ACC112 (cell line): ENCODE measurements at regions not wholly inside any gene's neighbourhood (a gene's known extent, or its start where the extent isn't known, plus 50 kb on each side); places are given as distances from the start of the nearest gene placed in this dataset.

Experiments used
- H2AFZ ChIP-seq: fragments of 200-600 bp; sonication (generic); one replicate; pipeline ENCODE4 v1.6.0; 2017; ENCODE audit warnings: antibody characterized with exemption, low read length; ENCODE audit not compliant: unreplicated experiment
- H3K27ac ChIP-seq: fragments of 200-600 bp; sonication (generic); 2 replicates; pipeline ENCODE4 v1.5.1; 2014; ENCODE audit warnings: low read depth, mild to moderate bottlenecking, antibody characterized with exemption, low read length, moderate library complexity
- H3K27me3 ChIP-seq: fragments of 200-600 bp; sonication (generic); 2 replicates; pipeline ENCODE4 v1.6.1; 2014; ENCODE audit warnings: mild to moderate bottlenecking, antibody characterized with exemption, low read length, moderate library complexity, mixed read lengths; ENCODE audit not compliant: insufficient read depth
- H3K36me3 ChIP-seq: fragments of 200-600 bp; sonication (generic); 2 replicates; pipeline ENCODE4 v1.6.1; 2016; ENCODE audit warnings: mild to moderate bottlenecking, antibody characterized with exemption, low read length, moderate library complexity, mixed read lengths; ENCODE audit not compliant: insufficient read depth
- H3K4me1 ChIP-seq: fragments of 200-600 bp; sonication (generic); one replicate; pipeline ENCODE4 v1.6.1; 2016; ENCODE audit warnings: low read length, mixed read lengths; ENCODE audit not compliant: insufficient read depth, unreplicated experiment, control insufficient read depth
- H3K4me3 ChIP-seq: fragments of 200-600 bp; sonication (generic); 2 replicates; pipeline ENCODE4 v1.5.1; 2014; ENCODE audit warnings: mild to moderate bottlenecking, low read depth, low read length
- H3K79me2 ChIP-seq: fragments of 200-600 bp; sonication (generic); one replicate; pipeline ENCODE4 v1.6.0; 2016; ENCODE audit warnings: low read length; ENCODE audit not compliant: control insufficient read depth, unreplicated experiment, insufficient read depth

DNA sequence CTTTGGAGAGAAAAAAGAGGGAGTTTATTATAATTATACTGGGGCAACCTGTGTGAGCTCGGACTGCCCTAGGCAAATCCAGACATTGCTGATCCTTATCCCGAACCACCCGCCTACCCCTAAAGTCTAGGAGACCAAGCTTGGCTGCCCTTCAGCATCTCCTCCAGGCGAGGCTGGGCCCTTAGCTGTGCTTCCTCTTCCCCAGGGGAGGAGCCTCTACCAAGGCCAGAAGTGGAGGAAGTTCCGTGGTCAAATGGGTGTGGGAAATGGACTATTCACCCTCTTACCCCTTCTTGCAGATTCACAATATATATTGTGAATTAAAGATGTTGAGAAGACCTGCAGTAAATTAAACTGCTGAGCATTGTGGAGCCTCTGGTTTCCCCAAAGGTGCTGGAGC lies 158.3 kb upstream of the HES1 start:
- H3K4me3 ChIP-seq: no peak overlapping the region
- H2AFZ ChIP-seq: no peak overlapping the region
- H3K79me2 ChIP-seq: no peaks in the 10 kb centered on the region

DNA sequence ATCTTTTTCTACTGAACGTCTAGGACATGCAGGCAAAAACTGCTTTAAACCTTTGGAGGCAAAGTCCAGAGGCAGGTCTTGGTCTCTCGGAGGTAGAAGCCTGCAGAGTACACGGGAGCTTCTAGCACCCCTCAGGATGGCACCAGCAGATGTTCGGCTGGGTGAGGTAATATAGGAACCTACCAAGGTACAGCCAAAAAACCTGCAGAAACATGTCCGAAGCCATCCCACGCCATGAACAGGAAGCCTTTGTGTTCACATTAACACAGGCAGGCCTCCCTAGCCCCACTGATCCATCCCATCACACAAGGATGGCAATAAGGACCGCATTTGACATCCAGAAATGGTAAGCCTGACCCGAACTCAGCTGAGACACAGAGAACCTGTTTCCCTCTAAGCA lies 157.9 kb upstream of the HES1 start:
- Histone ChIP-seq H3K4me3 (no peak overlapping the region), H3K4me1 (peaks cover 12% of the 10 kb centered on the region), H3K27ac (no peak overlapping the region), H2AFZ (no peak overlapping the region), H3K79me2 (no peaks in the 10 kb centered on the region), H3K36me3 (no peaks in the 10 kb centered on the region), H3K27me3 (peaks cover 12% of the 10 kb centered on the region; the same call in 1 of the 2 replicates)

More for the DNA sequence above, 158.3 kb upstream of the HES1 start:
- no peak overlapping the region for H3K27ac ChIP-seq
- no peaks in the 10 kb centered on the region for H3K36me3 ChIP-seq
- H3K4me1 ChIP-seq: peaks cover 11% of the 10 kb centered on the region
- H3K27me3 ChIP-seq: peaks cover 12% of the 10 kb centered on the region; the same call in 1 of the 2 replicates

DNA sequence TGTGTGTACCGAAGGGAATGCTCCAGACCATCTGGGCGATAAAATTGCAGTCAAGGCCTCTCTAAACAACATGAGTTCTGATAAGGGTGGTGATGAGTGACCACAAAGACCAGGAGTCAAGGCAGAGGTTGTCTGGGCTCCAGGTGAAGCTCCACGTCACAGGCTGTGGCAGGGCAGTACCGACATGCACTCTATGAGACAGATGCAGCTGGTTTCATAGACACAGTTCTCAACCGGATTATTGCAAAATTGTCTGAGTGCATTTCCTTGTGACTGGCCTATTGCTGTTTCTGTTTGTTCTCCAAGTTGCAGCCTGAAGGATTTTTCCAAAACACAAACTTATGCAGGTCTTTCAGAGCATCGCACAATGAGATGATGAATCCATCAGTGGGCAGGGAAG lies 157.5 kb upstream of the HES1 start:
- H3K79me2 ChIP-seq: no peaks in the 10 kb centered on the region
- H3K4me1 ChIP-seq: peaks cover 12% of the 10 kb centered on the region
- H3K27me3 ChIP-seq: peaks cover 12% of the 10 kb centered on the region; the same call in 1 of the 2 replicates
- no peak overlapping the region for H2AFZ ChIP-seq
- no peaks in the 10 kb centered on the region for H3K36me3 ChIP-seq
- no peak overlapping the region for H3K27ac ChIP-seq
- H3K4me3 ChIP-seq: no peak overlapping the region

DNA sequence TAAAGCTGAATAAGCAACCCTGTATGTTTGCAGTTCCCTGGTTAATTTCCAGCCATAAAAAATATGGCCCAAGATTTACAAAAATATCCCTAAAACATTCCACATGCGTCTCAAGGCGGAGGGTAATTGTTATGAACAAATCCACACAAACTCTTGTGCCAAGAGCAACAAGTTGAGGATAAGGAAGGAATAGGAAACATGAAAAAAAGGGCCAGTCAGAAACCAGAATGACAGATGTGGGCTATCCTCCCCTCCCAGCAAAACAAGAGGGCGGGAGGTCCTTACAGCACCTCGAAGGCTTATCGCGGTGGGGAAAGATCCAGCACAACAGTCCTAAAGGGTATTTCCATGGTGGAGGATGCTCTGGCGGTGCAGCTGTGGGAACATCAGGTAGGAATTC lies 155.6 kb upstream of the HES1 start:
- Histone ChIP-seq H3K4me3 (no peak overlapping the region), H3K27ac (no peak overlapping the region), H3K36me3 (no peaks in the 10 kb centered on the region), H3K4me1 (peaks cover 12% of the 10 kb centered on the region), H3K79me2 (no peaks in the 10 kb centered on the region), H3K27me3 (peaks cover 12% of the 10 kb centered on the region; the same call in 1 of the 2 replicates), H2AFZ (no peak overlapping the region)

DNA sequence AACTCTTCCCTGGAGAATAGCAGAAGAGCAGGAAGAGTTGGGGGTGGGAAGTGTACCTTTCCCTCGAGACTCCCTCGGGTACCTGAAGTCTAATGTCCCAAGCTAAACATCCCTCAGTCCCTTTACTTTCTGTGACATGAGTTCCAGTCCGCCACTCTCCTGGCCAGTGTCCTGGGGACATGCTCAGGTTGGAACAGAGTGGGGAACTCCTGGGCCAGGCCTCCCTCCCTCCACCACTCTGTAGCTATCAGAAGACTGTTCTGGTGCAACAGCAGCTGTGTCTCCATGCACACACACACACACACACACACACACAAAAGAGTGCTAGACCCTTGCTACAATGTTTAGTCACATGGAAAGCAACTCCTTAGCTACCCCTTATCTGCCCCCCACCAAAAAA lies 155.0 kb upstream of the HES1 start:
- no peaks in the 10 kb centered on the region for H3K79me2 ChIP-seq
- no peak overlapping the region for H3K4me3 ChIP-seq
- H3K4me1 ChIP-seq: peaks cover 12% of the 10 kb centered on the region
- no peak overlapping the region for H3K27ac ChIP-seq
- H3K36me3 ChIP-seq: no peaks in the 10 kb centered on the region
- peaks cover 12% of the 10 kb centered on the region; the same call in 1 of the 2 replicates for H3K27me3 ChIP-seq
- no peak overlapping the region for H2AFZ ChIP-seq

DNA sequence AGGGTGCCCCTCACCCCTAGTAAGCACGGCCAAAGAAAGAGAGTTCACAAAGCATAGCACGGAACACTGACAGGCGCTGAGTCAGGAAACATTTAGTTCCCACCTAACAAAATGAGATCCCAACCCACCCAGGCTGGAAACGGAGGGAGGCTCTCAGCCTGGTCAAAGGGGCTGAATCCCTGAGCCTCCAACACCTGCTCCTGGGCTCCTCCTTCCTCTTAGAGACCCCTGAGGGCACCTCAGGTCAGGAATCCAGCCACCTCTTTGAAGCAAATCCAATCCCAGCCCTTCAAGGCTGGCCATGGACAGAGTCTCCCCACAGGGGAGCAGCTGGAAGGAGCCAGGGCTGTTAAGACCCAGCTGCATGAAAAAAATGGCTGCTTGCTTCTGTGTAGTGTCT lies 154.4 kb upstream of the HES1 start:
- no peak overlapping the region for H3K27ac ChIP-seq
- no peaks in the 10 kb centered on the region for H3K36me3 ChIP-seq
- H3K4me3 ChIP-seq: no peak overlapping the region
- peaks cover 12% of the 10 kb centered on the region; the same call in 1 of the 2 replicates for H3K27me3 ChIP-seq
- H3K79me2 ChIP-seq: no peaks in the 10 kb centered on the region
- H2AFZ ChIP-seq: no peak overlapping the region
- peaks cover 12% of the 10 kb centered on the region for H3K4me1 ChIP-seq

DNA sequence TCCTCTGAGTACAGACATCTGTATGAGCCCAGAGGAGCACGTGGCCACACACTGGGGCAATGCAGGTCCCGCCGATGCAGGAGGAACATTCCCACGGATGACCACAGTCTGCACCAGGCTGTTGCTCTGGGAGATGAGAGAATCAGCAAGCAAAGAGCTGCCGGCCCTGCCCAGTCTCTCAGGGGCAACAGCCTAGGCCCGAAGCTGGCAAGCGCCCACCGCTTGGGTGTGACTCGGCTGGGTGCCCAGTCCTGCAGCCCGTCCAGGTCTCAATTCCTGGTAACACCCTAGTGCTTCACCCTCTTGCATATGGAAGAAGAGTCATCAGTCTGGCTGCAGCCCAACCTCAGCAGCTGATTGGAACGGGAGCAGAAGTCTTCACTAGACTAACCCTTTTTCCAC lies 153.7 kb upstream of the HES1 start:
- Histone ChIP-seq H3K4me1 (peaks cover 12% of the 10 kb centered on the region), H3K27ac (no peak overlapping the region), H3K4me3 (no peak overlapping the region), H3K79me2 (no peaks in the 10 kb centered on the region), H3K27me3 (peaks cover 8% of the 10 kb centered on the region; the same call in 1 of the 2 replicates), H2AFZ (no peak overlapping the region), H3K36me3 (no peaks in the 10 kb centered on the region)

DNA sequence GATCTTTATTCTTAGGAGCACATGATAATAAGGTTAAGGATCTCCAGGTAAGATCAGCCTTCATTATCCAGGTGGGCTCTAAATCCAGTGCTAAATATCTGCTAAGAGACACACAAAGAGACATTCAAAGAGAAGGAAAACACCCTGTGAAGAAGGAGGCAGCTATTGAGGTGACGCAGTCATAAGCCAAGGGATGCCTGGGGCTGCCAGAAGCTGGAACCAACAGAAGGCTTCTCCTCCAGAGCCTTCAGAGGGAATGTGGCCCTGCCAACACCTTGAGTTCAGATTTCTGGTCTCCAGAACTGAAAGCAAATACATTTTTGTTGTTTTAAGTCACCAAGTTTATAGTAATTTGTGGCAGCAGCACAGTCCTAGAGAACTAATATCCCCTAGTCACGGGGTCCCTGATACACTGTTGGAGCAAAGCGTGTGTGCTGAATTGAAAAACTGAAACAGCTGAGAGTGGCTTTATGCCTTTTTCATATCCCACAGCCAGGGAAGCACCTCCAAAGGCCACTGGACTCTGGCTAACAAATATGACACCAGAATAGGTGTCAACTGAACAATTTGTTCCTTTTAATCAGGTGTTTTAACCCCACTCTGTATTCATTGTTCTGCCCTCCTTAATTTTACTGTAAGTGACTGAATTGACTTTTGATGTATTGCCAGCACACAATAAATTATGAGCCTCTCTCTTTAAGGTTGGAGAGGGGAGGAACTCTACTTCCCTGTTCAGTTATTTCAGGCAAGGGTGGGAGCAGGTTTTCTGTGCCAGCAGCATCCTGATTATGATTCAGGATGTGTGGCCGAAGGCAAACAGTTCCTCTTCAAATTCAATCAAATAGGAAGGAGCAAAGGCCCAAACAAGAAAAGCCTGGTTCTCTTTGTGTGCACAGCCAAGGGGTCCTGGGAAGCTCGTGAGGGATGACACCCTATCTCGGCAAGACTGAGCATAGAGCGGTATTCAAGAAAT lies 151.8 kb upstream of the HES1 start:
- peaks cover 15% of the 10 kb centered on the region; the same call in 1 of the 2 replicates for H3K27me3 ChIP-seq
- H2AFZ ChIP-seq: no peak overlapping the region
- no peak overlapping the region for H3K27ac ChIP-seq

DNA sequence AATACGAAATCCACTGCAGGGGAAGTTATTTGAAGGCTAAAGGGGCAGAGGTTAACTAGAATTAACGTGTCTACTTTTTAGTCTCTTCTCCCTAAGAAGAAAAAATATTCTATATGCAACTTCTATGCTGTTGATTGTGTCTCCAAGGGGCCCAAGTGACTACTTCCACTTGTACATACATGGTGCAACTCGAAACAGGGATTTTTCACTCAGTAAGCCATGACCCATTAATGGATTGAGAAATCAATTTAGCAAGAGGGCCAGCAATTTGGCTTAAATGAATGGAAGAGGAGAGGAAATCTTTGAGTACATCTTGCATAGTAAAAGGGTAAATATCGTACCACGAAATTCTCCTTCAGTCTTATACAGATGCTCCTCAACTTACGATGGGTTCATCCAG lies 151.1 kb upstream of the HES1 start:
- no peak overlapping the region for H3K27ac ChIP-seq
- no peak overlapping the region for H2AFZ ChIP-seq
- H3K79me2 ChIP-seq: no peaks in the 10 kb centered on the region
- H3K27me3 ChIP-seq: peaks cover 18% of the 10 kb centered on the region; the same call in 1 of the 2 replicates
- H3K4me3 ChIP-seq: no peak overlapping the region
- H3K36me3 ChIP-seq: no peaks in the 10 kb centered on the region
- peaks cover 12% of the 10 kb centered on the region for H3K4me1 ChIP-seq

More for the DNA sequence above, 151.8 kb upstream of the HES1 start:
- Histone ChIP-seq H3K4me3 (no peak overlapping the region), H3K36me3 (no peaks in the 10 kb centered on the region), H3K4me1 (peaks cover 12% of the 10 kb centered on the region), H3K79me2 (no peaks in the 10 kb centered on the region)

DNA sequence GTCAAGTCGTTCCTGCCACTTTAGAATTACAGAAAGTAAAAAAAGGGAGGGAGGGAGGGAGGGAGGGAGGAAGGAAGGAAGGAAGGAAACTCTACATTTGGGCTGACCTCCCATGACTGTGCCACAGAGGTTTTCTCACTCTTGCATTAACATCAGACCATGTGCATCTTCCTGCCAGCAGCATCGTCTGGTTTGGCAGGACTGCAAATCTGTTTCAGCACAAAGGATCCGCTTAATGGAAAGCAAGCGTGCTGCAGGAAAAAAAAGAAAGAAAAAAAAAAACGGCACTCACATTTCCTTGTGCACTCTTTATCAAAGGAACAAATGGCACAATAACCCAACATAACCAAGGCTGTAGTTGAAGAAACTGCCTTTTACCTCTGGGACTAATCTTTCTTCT lies 148.8 kb upstream of the HES1 start:
- H3K27me3 ChIP-seq: peaks cover 21% of the 10 kb centered on the region; the same call in 1 of the 2 replicates
- no peak overlapping the region for H2AFZ ChIP-seq
- H3K4me3 ChIP-seq: no peak overlapping the region
- no peaks in the 10 kb centered on the region for H3K79me2 ChIP-seq
- peaks cover 6% of the 10 kb centered on the region for H3K4me1 ChIP-seq
- no peak overlapping the region for H3K27ac ChIP-seq
- no peaks in the 10 kb centered on the region for H3K36me3 ChIP-seq

DNA sequence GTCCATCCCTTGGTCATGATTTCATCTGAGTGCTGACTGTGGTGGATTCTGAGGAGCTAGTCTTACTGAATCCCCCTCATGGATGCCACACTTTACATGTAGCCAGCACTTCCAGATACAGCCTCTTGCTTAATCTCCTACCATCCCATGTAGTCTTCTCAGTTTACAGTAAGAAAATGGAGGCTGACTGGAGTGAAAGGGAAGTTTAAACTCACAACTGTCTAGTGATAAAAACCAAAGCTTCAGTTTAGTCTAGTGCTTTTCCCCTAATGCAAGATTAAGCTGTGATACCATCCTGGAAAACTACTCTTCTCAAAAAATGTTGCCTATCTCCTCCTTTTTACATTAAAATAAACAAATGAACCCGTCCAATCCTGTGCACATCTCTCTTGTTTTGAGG lies 146.8 kb upstream of the HES1 start:
- Histone ChIP-seq H3K4me1 (no peaks in the 10 kb centered on the region), H2AFZ (no peak overlapping the region), H3K4me3 (no peak overlapping the region), H3K79me2 (no peaks in the 10 kb centered on the region), H3K27me3 (peaks cover 31% of the 10 kb centered on the region), H3K36me3 (no peaks in the 10 kb centered on the region), H3K27ac (no peak overlapping the region)
